PC-3 (cell line): ENCODE measurements at regions not wholly inside any gene's neighbourhood (a gene's known extent, or its start where the extent isn't known, plus 50 kb on each side); places are given as distances from the start of the nearest gene placed in this dataset.

Experiments
- ATAC-seq: fragments of 200-7000 bp; cut with Tn5 transposase; 2 replicates; pipeline ENCODE4 v1.9.1; 2020; ENCODE audit warnings: mild to moderate bottlenecking, moderate library complexity
- BruUV-seq: library from RNA; stranded (reverse); fragments of 400-500 nt; replicated peaks from 2 replicates; lab custom pipeline; 2021; lab: Mats Ljungman, UMichigan
- CTCF ChIA-PET: fragments of 300-600 bp; sonication (Branson Sonifier 250); formaldehyde crosslinking; loops from one replicate; lab custom pipeline; 2022; ENCODE audit warnings: antibody characterized with exemption; lab: Charles Lee
- POLR2A ChIA-PET: fragments of 300-600 bp; sonication (Branson Sonifier 250); formaldehyde crosslinking; loops from one replicate; lab custom pipeline; 2022; ENCODE audit warnings: antibody characterized with exemption; ENCODE audit not compliant: unreplicated experiment; lab: Charles Lee
- DNase-seq: peaks from one replicate; pipeline ENCODE4 v3.0.0-alpha.2; 2015
- H2AFZ ChIP-seq: fragments of 300-600 bp; sonication (generic); 2 replicates; pipeline ENCODE4 v1.6.0; 2016; ENCODE audit warnings: antibody characterized with exemption, low read length
- H3F3A ChIP-seq: fragments of 300-600 bp; sonication (generic); one replicate; pipeline ENCODE4 v1.6.0; 2017; ENCODE audit warnings: antibody characterized with exemption, low read length, control low read depth, mild to moderate bottlenecking; ENCODE audit not compliant: unreplicated experiment
- H3K27ac ChIP-seq: fragments of 300-600 bp; sonication (generic); 2 replicates; pipeline ENCODE4 v1.5.1; 2016; ENCODE audit warnings: mild to moderate bottlenecking, low read length
- H3K27me3 ChIP-seq: fragments of 300-600 bp; sonication (generic); 2 replicates; pipeline ENCODE4 v1.6.1; 2016; ENCODE audit warnings: low read length, mixed read lengths
- H3K36me3 ChIP-seq: fragments of 300-600 bp; sonication (generic); 2 replicates; pipeline ENCODE4 v1.6.1; 2016; ENCODE audit warnings: low read depth, mixed run types, low read length, mixed read lengths
- H3K4me1 ChIP-seq: fragments of 300-600 bp; sonication (generic); 2 replicates; pipeline ENCODE4 v1.5.1; 2016; ENCODE audit warnings: low read length; ENCODE audit not compliant: insufficient read depth
- H3K4me2 ChIP-seq: fragments of 300-600 bp; sonication (generic); 2 replicates; pipeline ENCODE4 v1.6.0; 2016; ENCODE audit warnings: low read length
- H3K4me3 ChIP-seq: fragments of 300-600 bp; sonication (generic); 2 replicates; pipeline ENCODE4 v1.5.1; 2016; ENCODE audit warnings: mild to moderate bottlenecking, low read length, mixed read lengths
- H3K79me2 ChIP-seq: fragments of 300-600 bp; sonication (generic); 2 replicates; pipeline ENCODE4 v1.6.1; 2017; ENCODE audit warnings: low read length, mixed read lengths
- H3K9ac ChIP-seq: fragments of 300-600 bp; sonication (generic); 2 replicates; pipeline ENCODE4 v1.6.0; 2016; ENCODE audit warnings: mild to moderate bottlenecking, low read length
- H3K9me2 ChIP-seq: fragments of 300-600 bp; sonication (generic); replicated peaks from 2 replicates; pipeline ENCODE4 v1.6.1; 2016; ENCODE audit warnings: mixed run types, low read length, mixed read lengths
- H3K9me3 ChIP-seq: fragments of 300-600 bp; sonication (generic); 2 replicates; pipeline ENCODE4 v1.6.1; 2016; ENCODE audit warnings: low read length, mixed read lengths
- H4K20me1 ChIP-seq: fragments of 300-600 bp; sonication (generic); 2 replicates; pipeline ENCODE4 v1.6.1; 2016; ENCODE audit warnings: low read length, mixed read lengths
- EZH2 ChIP-seq: fragments of 300-600 bp; sonication (generic); IDR thresholded peaks from one replicate; pipeline ENCODE4 v1.6.1; 2017; ENCODE audit warnings: antibody characterized with exemption, mild to moderate bottlenecking, low read length; ENCODE audit not compliant: unreplicated experiment
- EZH2phosphoT487 ChIP-seq: fragments of 300-600 bp; sonication (generic); IDR thresholded peaks from 2 replicates; pipeline ENCODE4 v1.6.1; 2018; ENCODE audit warnings: mild to moderate bottlenecking, antibody characterized with exemption, low read length, borderline replicate concordance
- intact Hi-C: fragments of 100-400 bp; cut with micrococcal nuclease; formaldehyde crosslinking; loops from 2 replicates; pipeline ENCODE4 v1.9.0; 2023
- TF ChIP-seq, protein P1 (sequence below): fragments of 300-600 bp; sonication (generic); conservative IDR thresholded peaks from 2 replicates; pipeline ENCODE4 v1.5.1; 2017; ENCODE audit warnings: antibody characterized with exemption, low read depth, mild to moderate bottlenecking, low read length

DNA sequence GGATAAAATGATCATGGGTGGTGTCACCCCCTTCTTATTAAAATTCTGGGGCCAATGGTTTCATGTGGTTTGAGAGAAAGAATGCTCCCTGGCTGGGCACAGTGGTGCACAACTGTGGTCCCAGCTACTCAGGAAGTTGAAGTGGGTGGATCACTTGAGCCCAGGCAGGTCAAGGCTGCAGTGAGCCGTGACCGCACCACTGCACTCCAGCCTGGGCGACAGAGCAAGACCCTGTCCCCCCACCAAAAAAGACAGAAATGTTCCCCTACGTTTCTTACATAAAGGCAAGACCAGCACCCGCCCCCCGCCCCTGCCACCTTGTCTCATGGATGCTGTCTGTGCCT, 53.0 kb upstream of the ID2 start:
- no peaks in the 10 kb centered on the region for H3K27me3 ChIP-seq
- no peak overlapping the region for H3K4me2 ChIP-seq
- no peak overlapping the region for H2AFZ ChIP-seq
- no peaks in the 10 kb centered on the region for H3K36me3 ChIP-seq
- no peaks in the 10 kb centered on the region for H3F3A ChIP-seq
- no peaks in the 10 kb centered on the region for H3K9me2 ChIP-seq
- no peak for TF ChIP-seq EZH2
- no peak for TF ChIP-seq EZH2phosphoT487
- TF ChIP-seq, protein P1, sequence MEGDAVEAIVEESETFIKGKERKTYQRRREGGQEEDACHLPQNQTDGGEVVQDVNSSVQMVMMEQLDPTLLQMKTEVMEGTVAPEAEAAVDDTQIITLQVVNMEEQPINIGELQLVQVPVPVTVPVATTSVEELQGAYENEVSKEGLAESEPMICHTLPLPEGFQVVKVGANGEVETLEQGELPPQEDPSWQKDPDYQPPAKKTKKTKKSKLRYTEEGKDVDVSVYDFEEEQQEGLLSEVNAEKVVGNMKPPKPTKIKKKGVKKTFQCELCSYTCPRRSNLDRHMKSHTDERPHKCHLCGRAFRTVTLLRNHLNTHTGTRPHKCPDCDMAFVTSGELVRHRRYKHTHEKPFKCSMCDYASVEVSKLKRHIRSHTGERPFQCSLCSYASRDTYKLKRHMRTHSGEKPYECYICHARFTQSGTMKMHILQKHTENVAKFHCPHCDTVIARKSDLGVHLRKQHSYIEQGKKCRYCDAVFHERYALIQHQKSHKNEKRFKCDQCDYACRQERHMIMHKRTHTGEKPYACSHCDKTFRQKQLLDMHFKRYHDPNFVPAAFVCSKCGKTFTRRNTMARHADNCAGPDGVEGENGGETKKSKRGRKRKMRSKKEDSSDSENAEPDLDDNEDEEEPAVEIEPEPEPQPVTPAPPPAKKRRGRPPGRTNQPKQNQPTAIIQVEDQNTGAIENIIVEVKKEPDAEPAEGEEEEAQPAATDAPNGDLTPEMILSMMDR, result no peak
- BruUV-seq, result no TSS peak
- no peaks in the 10 kb centered on the region for H3K79me2 ChIP-seq
- no peak overlapping the region for H3K4me3 ChIP-seq
- peaks cover 38% of the 10 kb centered on the region for H3K4me1 ChIP-seq
- no peak for ATAC-seq
- POLR2A ChIA-PET, result no interaction called here
- no peak overlapping the region for H3K9ac ChIP-seq
- H4K20me1 ChIP-seq, result no peaks in the 10 kb centered on the region
- no peak for DNase-seq
- no peaks in the 10 kb centered on the region for H3K9me3 ChIP-seq
- CTCF ChIA-PET, result no interaction called here
- no peak overlapping the region for H3K27ac ChIP-seq
- intact Hi-C loops, result loop anchor here (5.0 kb wide), 1 partner anchor 48 kb away; no protein-coding TSS in a partner anchor

DNA sequence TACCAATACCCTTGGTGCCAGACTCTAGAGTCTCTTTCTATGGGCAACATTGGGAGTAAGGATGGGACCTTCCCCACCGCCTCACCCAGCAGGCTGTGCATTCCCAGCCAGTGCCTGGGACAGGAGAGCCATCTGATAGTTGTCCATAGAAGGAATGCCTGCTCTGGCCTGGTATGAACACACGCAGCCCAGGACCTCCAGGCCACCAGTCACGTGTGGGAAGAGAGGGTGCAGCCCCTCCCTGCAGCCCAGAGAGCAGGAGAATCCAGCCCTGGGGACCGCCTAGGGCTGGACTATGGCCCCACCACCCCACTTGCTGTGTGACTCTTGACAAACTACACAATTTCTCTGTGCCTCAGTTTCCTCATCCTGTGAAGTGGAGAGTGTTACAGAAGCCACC, 52.5 kb upstream of the ID2 start:
- ATAC-seq (no peak), DNase-seq (no peak)
- H3K4me2 ChIP-seq, result no peak overlapping the region
- no peak overlapping the region for H3K27ac ChIP-seq
- no peak overlapping the region for H3K4me3 ChIP-seq
- H4K20me1 ChIP-seq, result no peaks in the 10 kb centered on the region
- no peaks in the 10 kb centered on the region for H3K79me2 ChIP-seq
- no peaks in the 10 kb centered on the region for H3K36me3 ChIP-seq
- no peak overlapping the region for H3K9ac ChIP-seq
- H3K4me1 ChIP-seq, result peaks cover 33% of the 10 kb centered on the region
- intact Hi-C loops, result loop anchor here (5.0 kb wide), 1 partner anchor 48 kb away; no protein-coding TSS in a partner anchor
- H2AFZ ChIP-seq, result no peak overlapping the region
- CTCF ChIA-PET, result no interaction called here
- TF ChIP-seq, protein P1, result no peak
- no peak for TF ChIP-seq EZH2phosphoT487
- no peak for TF ChIP-seq EZH2
- H3K27me3 ChIP-seq, result no peaks in the 10 kb centered on the region
- no peaks in the 10 kb centered on the region for H3K9me2 ChIP-seq
- POLR2A ChIA-PET, result no interaction called here
- no TSS peak for BruUV-seq
- no peaks in the 10 kb centered on the region for H3F3A ChIP-seq
- no peaks in the 10 kb centered on the region for H3K9me3 ChIP-seq

DNA sequence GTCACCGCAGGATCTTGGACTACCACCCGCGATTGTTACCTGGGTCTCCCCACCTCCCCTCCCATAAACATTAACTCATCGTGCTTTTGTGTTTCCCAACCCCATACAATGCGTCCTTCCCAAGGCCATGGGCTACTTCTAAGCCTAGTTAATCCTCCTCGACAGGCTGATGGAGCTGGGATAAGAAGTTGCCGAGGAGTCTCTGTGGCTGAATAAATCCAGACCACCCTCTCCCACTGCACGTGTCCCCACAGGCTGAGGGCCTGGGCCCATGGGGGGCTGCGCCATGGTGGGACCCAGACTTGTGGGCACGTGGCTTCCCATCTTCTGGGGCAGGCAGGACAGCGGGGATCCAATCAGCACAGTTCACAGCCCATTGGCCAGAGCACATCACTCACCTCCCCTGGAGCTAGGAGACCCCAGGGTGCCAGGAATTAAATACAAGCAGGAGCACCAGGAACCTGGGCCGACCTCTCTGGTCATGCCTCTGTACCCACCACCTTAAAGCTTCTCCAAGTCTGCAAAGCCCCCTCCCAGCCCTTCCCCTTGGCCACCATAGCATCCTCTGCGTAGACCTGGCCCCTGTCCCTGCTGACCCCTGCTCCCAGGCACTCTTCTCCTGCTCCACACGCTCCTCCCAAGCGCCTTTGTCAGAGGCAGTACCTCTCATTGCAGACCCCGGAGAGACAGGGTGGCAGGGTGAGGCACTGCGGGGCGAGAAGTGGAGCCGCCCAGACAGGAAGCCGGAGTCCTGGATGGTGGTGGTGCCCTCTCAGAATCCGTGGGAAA, 51.0 kb upstream of the ID2 start:
- no peak overlapping the region for H2AFZ ChIP-seq
- ChIA-PET CTCF (no interaction called here), POLR2A (no interaction called here)
- no peak overlapping the region for H3K4me2 ChIP-seq
- H4K20me1 ChIP-seq, result no peaks in the 10 kb centered on the region
- H3K79me2 ChIP-seq, result no peaks in the 10 kb centered on the region
- no TSS peak for BruUV-seq
- H3F3A ChIP-seq, result no peaks in the 10 kb centered on the region
- H3K27ac ChIP-seq, result no peak overlapping the region
- no peaks in the 10 kb centered on the region for H3K9me3 ChIP-seq
- no peaks in the 10 kb centered on the region for H3K27me3 ChIP-seq
- intact Hi-C loops, result no loop called here
- no peaks in the 10 kb centered on the region for H3K36me3 ChIP-seq
- ATAC-seq, result no peak
- H3K4me1 ChIP-seq, result peaks cover 20% of the 10 kb centered on the region
- DNase-seq, result no peak
- H3K9me2 ChIP-seq, result no peaks in the 10 kb centered on the region
- H3K9ac ChIP-seq, result no peak overlapping the region
- H3K4me3 ChIP-seq, result no peak overlapping the region
- TF ChIP-seq EZH2 (no peak), EZH2phosphoT487 (no peak)
- TF ChIP-seq, protein P1, result no peak
